ENCODE measurements at regions not wholly inside any gene's neighbourhood (a gene's known extent, or its start where the extent isn't known, plus 50 kb on each side); places are given as distances from the start of the nearest gene placed in this dataset.

DNA sequence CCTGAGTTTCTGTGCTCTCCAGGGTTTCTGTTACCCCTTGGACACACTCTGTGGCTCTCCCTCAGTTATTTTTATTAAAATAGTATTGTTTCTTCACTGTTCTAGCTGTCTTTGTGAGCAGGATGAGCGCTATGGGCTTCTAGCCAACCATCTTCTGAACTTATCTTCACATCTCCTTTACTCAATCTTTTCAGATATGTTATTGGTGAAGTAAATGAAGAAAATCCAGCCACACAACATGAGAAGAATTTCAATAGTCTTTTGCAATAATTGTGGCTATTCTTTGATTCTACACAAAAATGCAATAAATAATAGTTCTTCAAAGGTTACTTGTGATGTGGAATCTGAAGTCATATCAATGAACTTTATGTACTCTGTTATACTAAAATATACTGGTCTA lies 80.3 kb upstream of the CAMK1G start:
- no peak overlapping the region for H3K4me3 Mint-ChIP-seq (ENCODE audit: unreplicated experiment)
- TF ChIP-seq, protein P1, sequence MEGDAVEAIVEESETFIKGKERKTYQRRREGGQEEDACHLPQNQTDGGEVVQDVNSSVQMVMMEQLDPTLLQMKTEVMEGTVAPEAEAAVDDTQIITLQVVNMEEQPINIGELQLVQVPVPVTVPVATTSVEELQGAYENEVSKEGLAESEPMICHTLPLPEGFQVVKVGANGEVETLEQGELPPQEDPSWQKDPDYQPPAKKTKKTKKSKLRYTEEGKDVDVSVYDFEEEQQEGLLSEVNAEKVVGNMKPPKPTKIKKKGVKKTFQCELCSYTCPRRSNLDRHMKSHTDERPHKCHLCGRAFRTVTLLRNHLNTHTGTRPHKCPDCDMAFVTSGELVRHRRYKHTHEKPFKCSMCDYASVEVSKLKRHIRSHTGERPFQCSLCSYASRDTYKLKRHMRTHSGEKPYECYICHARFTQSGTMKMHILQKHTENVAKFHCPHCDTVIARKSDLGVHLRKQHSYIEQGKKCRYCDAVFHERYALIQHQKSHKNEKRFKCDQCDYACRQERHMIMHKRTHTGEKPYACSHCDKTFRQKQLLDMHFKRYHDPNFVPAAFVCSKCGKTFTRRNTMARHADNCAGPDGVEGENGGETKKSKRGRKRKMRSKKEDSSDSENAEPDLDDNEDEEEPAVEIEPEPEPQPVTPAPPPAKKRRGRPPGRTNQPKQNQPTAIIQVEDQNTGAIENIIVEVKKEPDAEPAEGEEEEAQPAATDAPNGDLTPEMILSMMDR (IDR thresholded peaks at IDR 0.05), result no peak
- H3K27me3 Mint-ChIP-seq (ENCODE audit: low read depth), result no peaks in the 10 kb centered on the region
- no peaks in the 10 kb centered on the region for H3K4me1 Mint-ChIP-seq (ENCODE audit: low read depth)
- DNase-seq (ENCODE audit: low spot score), result no peak
- H3K27ac Mint-ChIP-seq (ENCODE audit: unreplicated experiment), result no peak overlapping the region
- H3K9me3 Mint-ChIP-seq (ENCODE audit: low read depth), result peaks cover 23% of the 10 kb centered on the region
- no peaks in the 10 kb centered on the region for H3K36me3 Mint-ChIP-seq (ENCODE audit: low read depth)

DNA sequence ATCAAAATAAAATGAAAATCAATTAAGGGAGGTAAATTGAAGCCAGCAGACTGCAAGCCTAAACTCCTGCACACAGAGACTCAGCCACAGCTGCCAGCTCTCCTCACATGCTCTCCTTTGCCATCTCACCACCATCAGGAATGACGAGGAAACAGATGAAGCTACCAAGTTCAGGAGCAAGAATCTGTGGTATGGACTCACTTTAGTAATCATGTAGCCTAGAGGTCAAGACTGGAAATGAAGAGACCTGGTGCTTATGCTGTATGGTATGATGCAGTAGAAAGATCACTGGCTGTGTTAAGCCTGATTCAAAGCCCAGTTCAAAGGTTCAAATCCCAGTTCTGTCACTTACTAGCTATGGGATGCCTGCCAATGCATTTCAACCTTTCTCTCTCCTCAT lies 78.9 kb upstream of the CAMK1G start:
- Mint-ChIP-seq H3K27ac (ENCODE audit: unreplicated experiment) (no peak overlapping the region), H3K36me3 (ENCODE audit: low read depth) (no peaks in the 10 kb centered on the region), H3K27me3 (ENCODE audit: low read depth) (no peaks in the 10 kb centered on the region), H3K4me1 (ENCODE audit: low read depth) (no peaks in the 10 kb centered on the region), H3K9me3 (ENCODE audit: low read depth) (peaks cover 15% of the 10 kb centered on the region), H3K4me3 (ENCODE audit: unreplicated experiment) (no peak overlapping the region)
- TF ChIP-seq, protein P1 (IDR thresholded peaks at IDR 0.05), result no peak
- no peak for DNase-seq (ENCODE audit: low spot score)

DNA sequence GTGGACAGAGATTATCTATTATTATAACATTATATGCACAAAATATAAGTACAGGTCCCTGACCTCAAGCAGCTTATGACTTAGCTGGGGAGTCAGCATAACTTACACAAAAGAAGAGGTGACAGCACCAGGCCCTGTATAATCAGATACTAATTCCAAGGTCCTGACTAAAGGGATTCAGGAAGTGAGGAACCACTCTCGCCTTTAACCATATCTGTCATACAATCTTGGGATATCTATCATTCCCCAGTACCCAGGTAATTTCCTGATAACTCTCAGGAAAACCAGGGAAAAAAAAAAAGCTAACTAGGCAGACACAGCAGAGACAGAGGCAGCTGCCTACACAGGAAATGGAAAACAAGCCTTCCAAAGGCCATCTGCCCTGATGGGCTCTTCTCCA lies 78.5 kb upstream of the CAMK1G start:
- Mint-ChIP-seq H3K9me3 (ENCODE audit: low read depth) (peaks cover 13% of the 10 kb centered on the region), H3K4me1 (ENCODE audit: low read depth) (no peaks in the 10 kb centered on the region), H3K27ac (ENCODE audit: unreplicated experiment) (no peak overlapping the region), H3K4me3 (ENCODE audit: unreplicated experiment) (no peak overlapping the region), H3K27me3 (ENCODE audit: low read depth) (peaks cover 1% of the 10 kb centered on the region), H3K36me3 (ENCODE audit: low read depth) (no peaks in the 10 kb centered on the region)
- TF ChIP-seq, protein P1 (IDR thresholded peaks at IDR 0.05), result no peak
- DNase-seq (ENCODE audit: low spot score), result no peak

DNA sequence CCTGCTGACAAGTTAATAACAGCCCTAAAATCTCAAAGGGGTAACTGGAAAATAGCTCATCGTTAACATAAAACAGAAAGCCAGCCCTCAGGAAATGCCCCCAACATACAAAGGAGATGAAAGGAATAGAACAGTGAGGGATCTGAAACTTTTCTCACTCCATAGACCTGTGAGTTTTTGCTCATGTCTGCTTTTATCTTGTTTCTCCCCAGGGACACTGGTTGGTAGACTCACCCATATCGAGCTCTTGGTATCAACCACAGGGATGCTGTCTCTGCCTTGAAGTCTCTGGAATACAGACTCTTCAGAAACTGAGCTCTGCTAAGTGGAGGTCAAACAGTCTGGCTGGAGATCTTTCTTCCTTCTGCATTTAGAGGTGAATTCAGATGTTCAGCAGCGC lies 77.4 kb upstream of the CAMK1G start:
- peaks cover 8% of the 10 kb centered on the region for H3K27me3 Mint-ChIP-seq (ENCODE audit: low read depth)
- H3K4me1 Mint-ChIP-seq (ENCODE audit: low read depth), result no peaks in the 10 kb centered on the region
- DNase-seq (ENCODE audit: low spot score), result no peak
- no peak overlapping the region for H3K27ac Mint-ChIP-seq (ENCODE audit: unreplicated experiment)
- H3K9me3 Mint-ChIP-seq (ENCODE audit: low read depth), result peaks cover 2% of the 10 kb centered on the region
- H3K4me3 Mint-ChIP-seq (ENCODE audit: unreplicated experiment), result no peak overlapping the region
- TF ChIP-seq, protein P1 (IDR thresholded peaks at IDR 0.05), result no peak
- H3K36me3 Mint-ChIP-seq (ENCODE audit: low read depth), result no peaks in the 10 kb centered on the region

DNA sequence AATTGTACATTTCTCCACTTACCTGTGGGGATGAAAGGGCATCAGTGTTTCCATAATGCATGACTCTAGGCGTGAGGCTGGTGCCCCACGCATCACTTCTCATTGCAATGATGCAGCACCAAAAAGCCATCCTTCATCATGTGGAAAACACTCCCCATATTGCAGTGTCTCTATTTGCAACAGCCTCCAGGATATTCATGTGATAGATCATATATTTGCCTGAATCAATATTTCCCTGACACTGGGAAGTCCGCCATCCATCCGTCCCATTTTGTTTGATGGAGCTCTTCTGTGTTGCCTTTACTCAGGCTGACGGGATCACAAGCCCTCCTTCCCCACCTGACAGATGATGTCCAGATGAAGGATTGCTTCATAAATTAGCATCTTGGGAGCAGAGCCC lies 74.5 kb upstream of the CAMK1G start:
- no peaks in the 10 kb centered on the region for H3K4me1 Mint-ChIP-seq (ENCODE audit: low read depth)
- TF ChIP-seq, protein P1 (IDR thresholded peaks at IDR 0.05), result no peak
- no peak overlapping the region for H3K27ac Mint-ChIP-seq (ENCODE audit: unreplicated experiment)
- H3K4me3 Mint-ChIP-seq (ENCODE audit: unreplicated experiment), result no peak overlapping the region
- no peaks in the 10 kb centered on the region for H3K36me3 Mint-ChIP-seq (ENCODE audit: low read depth)
- H3K27me3 Mint-ChIP-seq (ENCODE audit: low read depth), result peaks cover 15% of the 10 kb centered on the region
- no peak for DNase-seq (ENCODE audit: low spot score)
- peaks cover 2% of the 10 kb centered on the region for H3K9me3 Mint-ChIP-seq (ENCODE audit: low read depth)
